GM06990 (cell line): ENCODE measurements at regions not wholly inside any gene's neighbourhood (a gene's known extent, or its start where the extent isn't known, plus 50 kb on each side); places are given as distances from the start of the nearest gene placed in this dataset.

Experiments
- DNase-seq: peaks from one replicate; pipeline ENCODE4 v3.0.0-alpha.2; 2011; ENCODE audit not compliant: insufficient read length; ENCODE audit errors: extremely low read depth
- H3K27me3 ChIP-seq: replicated peaks from 2 replicates; pipeline ENCODE4 v1.6.0; 2011; ENCODE audit warnings: low read length; ENCODE audit not compliant: control insufficient read depth, insufficient read depth
- H3K36me3 ChIP-seq: 2 replicates; pipeline ENCODE4 v1.5.1; 2011; ENCODE audit warnings: low read length; ENCODE audit not compliant: control insufficient read depth, insufficient read depth
- H3K4me3 ChIP-seq: replicated peaks from 2 replicates; pipeline ENCODE4 v1.5.1; 2011; ENCODE audit warnings: low read depth, mild to moderate bottlenecking, control low read depth, low read length
- CTCF ChIP-seq: IDR thresholded peaks from 2 replicates; pipeline ENCODE4 v1.5.1; 2011; ENCODE audit warnings: low read length, control low read depth, mild to moderate bottlenecking, inconsistent platforms; ENCODE audit not compliant: insufficient read depth, poor library complexity, severe bottlenecking

- Histone ChIP-seq H3K27me3 (no peaks in the 10 kb centered on the region), H3K36me3 (no peaks in the 10 kb centered on the region), H3K4me3 (no peak overlapping the region)
- TF ChIP-seq CTCF = no peak
- DNase-seq = no peak
Observed at GRCh38 chr20:34163307-34163706, 51.3 kb upstream of the EIF2S2 start.

- H3K36me3 ChIP-seq = no peaks in the 10 kb centered on the region
- DNase-seq = no peak
- H3K4me3 ChIP-seq = no peak overlapping the region
- no peaks in the 10 kb centered on the region for H3K27me3 ChIP-seq
- TF ChIP-seq CTCF = no peak
Observed at GRCh38 chr20:34164381-34164984, 52.4 kb upstream of the EIF2S2 start.

GRCh38 chr20:34165018-34165619 is 53.1 kb upstream of the EIF2S2 start:
- H3K4me3 ChIP-seq = no peak overlapping the region
- H3K27me3 ChIP-seq = no peaks in the 10 kb centered on the region
- DNase-seq = no peak
- no peaks in the 10 kb centered on the region for H3K36me3 ChIP-seq
- TF ChIP-seq CTCF = no peak

- Histone ChIP-seq H3K36me3 (no peaks in the 10 kb centered on the region), H3K27me3 (no peaks in the 10 kb centered on the region; the same call in 1 of the 2 replicates), H3K4me3 (no peak overlapping the region)
- no peak for DNase-seq
- TF ChIP-seq CTCF = no peak
Observed at GRCh38 chr20:34171640-34172039, 59.6 kb upstream of the EIF2S2 start.

GRCh38 chr20:34172926-34173325 is 60.9 kb upstream of the EIF2S2 start:
- Histone ChIP-seq H3K36me3 (no peaks in the 10 kb centered on the region), H3K4me3 (no peak overlapping the region), H3K27me3 (no peaks in the 10 kb centered on the region; the same call in 1 of the 2 replicates)
- no peak for DNase-seq
- TF ChIP-seq CTCF = no peak
